ENCODE measurements at regions not wholly inside any gene's neighbourhood (a gene's known extent, or its start where the extent isn't known, plus 50 kb on each side); places are given as distances from the start of the nearest gene placed in this dataset.
"Not testable (repeated sequence)": the region's sequence is repeated elsewhere in the genome, so short reads cannot be mapped to it uniquely, and the experiment has no call there.

DNA sequence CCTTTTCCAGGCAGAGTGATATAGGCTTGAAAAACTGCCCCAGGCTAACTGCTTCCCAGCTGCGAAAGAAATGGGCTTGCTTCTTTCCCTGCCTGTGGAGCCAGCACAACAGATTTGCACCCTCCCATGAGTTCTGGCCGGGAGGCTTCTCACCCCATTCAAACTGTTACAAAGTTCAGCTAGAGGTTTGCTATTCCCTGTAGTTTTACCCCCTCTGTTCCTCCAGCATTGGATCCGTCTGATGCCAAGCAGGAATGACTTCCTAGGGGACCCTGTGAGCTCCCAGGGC lies 87.6 kb upstream of the NDST4 start:
- Histone ChIP-seq H3K27me3 (ENCODE audit: insufficient read depth) (no peaks in the 10 kb centered on the region), H3K9me3 (no peaks in the 10 kb centered on the region), H3K4me3 (ENCODE audit: low read depth in 2 of 2, low read length in 1 of 2) (no peak overlapping the region), H3F3A (replicated peaks; ENCODE audit: insufficient read depth) (no peaks in the 10 kb centered on the region), H3K4me1 (ENCODE audit: control insufficient read depth in 1 of 2, insufficient read depth in 2 of 2, low read depth in 1 of 2, low read length in 1 of 2) (no peaks in the 10 kb centered on the region; a peak in 1 of 4 replicates), H3K9me2 (no peaks in the 10 kb centered on the region), H2AFZ (ENCODE audit: low read depth) (no peak overlapping the region), H3K9ac (no peak overlapping the region), H4K20me1 (ENCODE audit: insufficient read depth) (no peaks in the 10 kb centered on the region), H3K79me2 (ENCODE audit: insufficient read depth) (no peaks in the 10 kb centered on the region), H3K36me3 (replicated peaks in 1 of 2; ENCODE audit: control insufficient read depth in 1 of 2, insufficient read depth in 2 of 2, low read length in 1 of 2) (no peaks in the 10 kb centered on the region), H3K4me2 (no peak overlapping the region), H3K27ac (ENCODE audit: low read depth in 2 of 2, low read length in 1 of 2) (no peak overlapping the region)
- TF ChIP-seq EP300 (IDR thresholded peaks at IDR 0.05; ENCODE audit: borderline replicate concordance in 1 of 2, low read depth in 1 of 2, low read length in 1 of 2) (no peak), RFX5 (IDR thresholded peaks at IDR 0.05; ENCODE audit: low read length) (no peak)
- POLR2A ChIA-PET, result no interaction called here
- WGBS (ENCODE audit: low lambda C conversion rate), result 7% methylated on average over 3 of the region's 3 CpGs
- no peak for DNase-seq
- CTCF ChIA-PET, result no interaction called here

DNA sequence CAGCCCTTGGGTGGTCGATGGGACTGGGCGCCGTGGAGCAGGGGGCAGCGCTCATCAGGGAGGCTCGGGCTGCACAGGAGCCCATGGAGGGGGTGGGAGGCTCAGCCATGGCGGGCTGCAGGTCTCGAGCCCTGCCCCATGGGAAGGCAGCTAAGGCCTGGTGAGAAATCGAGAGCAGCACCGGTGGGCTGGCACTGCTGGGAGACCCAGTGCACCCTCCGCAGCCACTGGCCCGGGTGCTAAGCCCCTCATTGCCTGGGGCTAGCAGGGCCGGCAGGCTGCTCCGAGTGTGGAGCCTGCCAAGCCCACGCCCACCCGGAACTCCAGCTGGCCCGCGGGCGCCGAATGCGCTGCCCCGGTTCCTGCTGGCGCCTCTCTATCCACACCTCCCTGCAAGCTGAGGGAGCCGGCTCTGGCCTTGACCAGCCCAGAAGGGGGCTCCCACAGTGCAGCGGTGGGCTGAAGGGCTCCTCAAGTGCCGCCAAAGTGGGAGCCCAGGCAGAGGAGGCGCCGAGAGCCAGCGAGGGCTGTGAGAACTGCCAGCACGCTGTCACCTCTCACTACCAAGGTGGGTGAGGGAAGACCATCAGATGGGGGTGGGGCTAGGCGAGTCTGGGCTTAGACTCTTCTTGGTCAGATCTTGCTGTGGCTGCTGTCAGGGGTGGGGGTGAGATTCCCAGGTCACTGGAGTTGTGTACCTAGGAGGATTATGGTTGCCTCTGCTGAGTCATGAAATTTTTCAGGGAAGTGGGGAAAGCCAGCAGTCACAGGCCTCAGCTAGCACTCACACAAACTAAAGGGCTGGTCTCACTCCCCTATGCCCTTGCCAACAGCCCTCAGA lies 87.0 kb upstream of the NDST4 start:
- H3K36me3 ChIP-seq (replicated peaks in 1 of 2; ENCODE audit: control insufficient read depth in 1 of 2, insufficient read depth in 2 of 2, low read length in 1 of 2); H3K4me1 ChIP-seq (ENCODE audit: control insufficient read depth in 1 of 2, insufficient read depth in 2 of 2, low read depth in 1 of 2, low read length in 1 of 2); H3F3A ChIP-seq (replicated peaks; ENCODE audit: insufficient read depth); H3K79me2 ChIP-seq (ENCODE audit: insufficient read depth); DNase-seq; H3K4me3 ChIP-seq (ENCODE audit: low read depth in 2 of 2, low read length in 1 of 2); H2AFZ ChIP-seq (ENCODE audit: low read depth); H4K20me1 ChIP-seq (ENCODE audit: insufficient read depth); CTCF ChIA-PET; H3K9ac ChIP-seq; H3K9me2 ChIP-seq; H3K4me2 ChIP-seq; H3K27ac ChIP-seq (ENCODE audit: low read depth in 2 of 2, low read length in 1 of 2); H3K9me3 ChIP-seq; H3K27me3 ChIP-seq (ENCODE audit: insufficient read depth); POLR2A ChIA-PET: not testable (repeated sequence)
- WGBS (ENCODE audit: low lambda C conversion rate), result 60% methylated on average over 9 of the region's 30 CpGs

DNA sequence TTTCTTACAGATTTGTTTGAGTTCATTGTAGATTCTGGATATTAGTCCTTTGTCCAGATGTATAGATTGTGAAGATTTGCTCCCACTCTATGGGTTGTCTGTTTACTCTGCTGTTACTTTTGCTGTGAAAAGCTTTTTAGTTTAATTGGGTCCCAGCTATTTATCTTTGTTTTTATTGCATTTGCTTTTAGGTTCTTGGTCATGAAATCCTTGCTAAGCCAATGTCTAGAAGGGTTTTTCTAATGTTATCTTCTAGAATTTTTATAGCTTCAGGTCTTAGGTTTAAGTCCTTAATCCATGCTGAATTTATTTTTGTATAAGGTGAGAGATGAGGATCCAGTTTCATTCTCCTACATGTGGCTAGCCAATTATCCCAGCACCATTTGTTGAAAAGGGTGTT lies 81.2 kb upstream of the NDST4 start:
- CTCF ChIA-PET; H3K36me3 ChIP-seq (replicated peaks in 1 of 2; ENCODE audit: control insufficient read depth in 1 of 2, insufficient read depth in 2 of 2, low read length in 1 of 2); H3K9me2 ChIP-seq; POLR2A ChIA-PET; H3K27ac ChIP-seq (ENCODE audit: low read depth in 2 of 2, low read length in 1 of 2); H3K9ac ChIP-seq; H3F3A ChIP-seq (replicated peaks; ENCODE audit: insufficient read depth); H3K9me3 ChIP-seq; H3K4me2 ChIP-seq; H4K20me1 ChIP-seq (ENCODE audit: insufficient read depth); H3K4me1 ChIP-seq (ENCODE audit: control insufficient read depth in 1 of 2, insufficient read depth in 2 of 2, low read depth in 1 of 2, low read length in 1 of 2); H3K79me2 ChIP-seq (ENCODE audit: insufficient read depth); H2AFZ ChIP-seq (ENCODE audit: low read depth); H3K4me3 ChIP-seq (ENCODE audit: low read depth in 2 of 2, low read length in 1 of 2); H3K27me3 ChIP-seq (ENCODE audit: insufficient read depth); DNase-seq: not testable (repeated sequence)

DNA sequence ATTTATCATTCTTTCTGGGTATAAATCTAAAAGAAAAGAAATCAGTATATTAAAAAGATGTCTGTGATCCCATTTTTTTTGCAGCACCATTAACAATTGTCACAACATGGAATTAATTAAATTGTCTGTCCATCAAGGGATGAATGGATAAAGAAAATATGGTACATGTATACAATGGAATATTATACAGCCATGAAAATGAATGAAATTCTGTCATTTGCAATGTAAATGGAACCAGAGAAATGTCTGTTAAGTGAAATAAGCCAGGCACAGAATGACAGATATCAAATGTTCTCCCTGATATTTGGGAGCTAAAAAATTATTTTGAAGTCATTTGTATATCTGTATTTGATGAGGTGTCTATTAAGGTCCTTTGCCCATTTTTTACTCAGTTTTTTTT lies 77.1 kb upstream of the NDST4 start:
- Histone ChIP-seq H3K4me1 (ENCODE audit: control insufficient read depth in 1 of 2, insufficient read depth in 2 of 2, low read depth in 1 of 2, low read length in 1 of 2) (no peaks in the 10 kb centered on the region), H3K27ac (ENCODE audit: low read depth in 2 of 2, low read length in 1 of 2) (no peak overlapping the region), H2AFZ (ENCODE audit: low read depth) (no peak overlapping the region), H3K79me2 (ENCODE audit: insufficient read depth) (no peaks in the 10 kb centered on the region), H3K9me2 (no peaks in the 10 kb centered on the region), H3K4me3 (ENCODE audit: low read depth in 2 of 2, low read length in 1 of 2) (no peak overlapping the region), H3F3A (replicated peaks; ENCODE audit: insufficient read depth) (no peaks in the 10 kb centered on the region), H3K4me2 (no peak overlapping the region), H3K36me3 (replicated peaks in 1 of 2; ENCODE audit: control insufficient read depth in 1 of 2, insufficient read depth in 2 of 2, low read length in 1 of 2) (no peaks in the 10 kb centered on the region), H3K9ac (no peak overlapping the region), H3K9me3 (no peaks in the 10 kb centered on the region), H3K27me3 (ENCODE audit: insufficient read depth) (no peaks in the 10 kb centered on the region), H4K20me1 (ENCODE audit: insufficient read depth) (no peaks in the 10 kb centered on the region)
- CTCF ChIA-PET, result no interaction called here
- no peak for DNase-seq
- POLR2A ChIA-PET, result no interaction called here
- TF ChIP-seq TCF12 (IDR thresholded peaks at IDR 0.05) (no peak), FOXM1 (IDR thresholded peaks at IDR 0.05; ENCODE audit: low read depth) (no peak), JUND (IDR thresholded peaks at IDR 0.05) (no peak), MEF2A (IDR thresholded peaks at IDR 0.05; ENCODE audit: borderline replicate concordance, low read depth) (no peak), EP300 (IDR thresholded peaks at IDR 0.05; ENCODE audit: borderline replicate concordance in 1 of 2, low read depth in 1 of 2, low read length in 1 of 2) (no peak), EZH2phosphoT487 (IDR thresholded peaks at IDR 0.05; ENCODE audit: borderline replicate concordance, low read depth) (no peak), NFIC (IDR thresholded peaks at IDR 0.05; ENCODE audit: borderline replicate concordance) (no peak), TEAD4 (IDR thresholded peaks at IDR 0.05; ENCODE audit: borderline replicate concordance, insufficient read depth) (no peak), FOXJ3 (CRISPR knock-in tag; IDR thresholded peaks at IDR 0.05) (no peak), RAD21 (IDR thresholded peaks at IDR 0.05; ENCODE audit: low read length) (no peak), POLR2AphosphoS5 (IDR thresholded peaks at IDR 0.05; ENCODE audit: low read depth, low read length) (no peak)
- TF ChIP-seq, protein P1, sequence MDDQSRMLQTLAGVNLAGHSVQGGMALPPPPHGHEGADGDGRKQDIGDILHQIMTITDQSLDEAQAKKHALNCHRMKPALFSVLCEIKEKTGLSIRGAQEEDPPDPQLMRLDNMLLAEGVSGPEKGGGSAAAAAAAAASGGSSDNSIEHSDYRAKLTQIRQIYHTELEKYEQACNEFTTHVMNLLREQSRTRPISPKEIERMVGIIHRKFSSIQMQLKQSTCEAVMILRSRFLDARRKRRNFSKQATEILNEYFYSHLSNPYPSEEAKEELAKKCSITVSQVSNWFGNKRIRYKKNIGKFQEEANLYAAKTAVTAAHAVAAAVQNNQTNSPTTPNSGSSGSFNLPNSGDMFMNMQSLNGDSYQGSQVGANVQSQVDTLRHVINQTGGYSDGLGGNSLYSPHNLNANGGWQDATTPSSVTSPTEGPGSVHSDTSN (IDR thresholded peaks at IDR 0.05), result no peak
- TF ChIP-seq, protein P2, sequence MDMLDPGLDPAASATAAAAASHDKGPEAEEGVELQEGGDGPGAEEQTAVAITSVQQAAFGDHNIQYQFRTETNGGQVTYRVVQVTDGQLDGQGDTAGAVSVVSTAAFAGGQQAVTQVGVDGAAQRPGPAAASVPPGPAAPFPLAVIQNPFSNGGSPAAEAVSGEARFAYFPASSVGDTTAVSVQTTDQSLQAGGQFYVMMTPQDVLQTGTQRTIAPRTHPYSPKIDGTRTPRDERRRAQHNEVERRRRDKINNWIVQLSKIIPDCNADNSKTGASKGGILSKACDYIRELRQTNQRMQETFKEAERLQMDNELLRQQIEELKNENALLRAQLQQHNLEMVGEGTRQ (IDR thresholded peaks at IDR 0.05; ENCODE audit: borderline replicate concordance, low read depth, low read length), result no peak
